ENCODE measurements at regions not wholly inside any gene's neighbourhood (a gene's known extent, or its start where the extent isn't known, plus 50 kb on each side); places are given as distances from the start of the nearest gene placed in this dataset.

DNA sequence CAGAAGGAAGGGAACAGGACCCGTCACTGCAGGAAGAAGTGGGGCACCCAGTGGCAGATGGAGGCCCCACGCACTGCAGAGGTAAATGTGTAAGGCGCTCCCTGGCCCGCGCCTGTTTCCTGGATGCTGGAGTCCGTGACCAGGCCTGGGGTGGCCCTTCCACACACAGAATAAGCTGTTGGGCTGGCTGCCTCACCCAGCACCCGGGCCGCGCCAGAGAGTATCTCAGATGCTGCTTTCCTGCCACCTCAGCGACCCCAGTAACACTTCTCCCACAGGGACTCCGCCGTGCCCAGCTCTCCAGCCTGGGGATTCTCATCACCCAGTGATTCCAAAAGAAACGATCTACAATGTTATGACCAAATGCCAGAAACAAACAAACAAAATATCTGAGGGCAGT is 1993.1 kb downstream of the TP53TG3F start:
- no peaks in the 10 kb centered on the region for H3K27me3 Mint-ChIP-seq (ENCODE audit: low read depth)
- peak; percentile 78 for DNase-seq (ENCODE audit: low spot score)
- no peaks in the 10 kb centered on the region for H3K36me3 Mint-ChIP-seq (ENCODE audit: low read depth)
- no peak overlapping the region for H3K4me3 Mint-ChIP-seq (ENCODE audit: unreplicated experiment)
- H3K9me3 Mint-ChIP-seq (ENCODE audit: low read depth), result peaks cover 84% of the 10 kb centered on the region
- H3K4me1 Mint-ChIP-seq (ENCODE audit: low read depth), result no peaks in the 10 kb centered on the region
- TF ChIP-seq, protein P1, sequence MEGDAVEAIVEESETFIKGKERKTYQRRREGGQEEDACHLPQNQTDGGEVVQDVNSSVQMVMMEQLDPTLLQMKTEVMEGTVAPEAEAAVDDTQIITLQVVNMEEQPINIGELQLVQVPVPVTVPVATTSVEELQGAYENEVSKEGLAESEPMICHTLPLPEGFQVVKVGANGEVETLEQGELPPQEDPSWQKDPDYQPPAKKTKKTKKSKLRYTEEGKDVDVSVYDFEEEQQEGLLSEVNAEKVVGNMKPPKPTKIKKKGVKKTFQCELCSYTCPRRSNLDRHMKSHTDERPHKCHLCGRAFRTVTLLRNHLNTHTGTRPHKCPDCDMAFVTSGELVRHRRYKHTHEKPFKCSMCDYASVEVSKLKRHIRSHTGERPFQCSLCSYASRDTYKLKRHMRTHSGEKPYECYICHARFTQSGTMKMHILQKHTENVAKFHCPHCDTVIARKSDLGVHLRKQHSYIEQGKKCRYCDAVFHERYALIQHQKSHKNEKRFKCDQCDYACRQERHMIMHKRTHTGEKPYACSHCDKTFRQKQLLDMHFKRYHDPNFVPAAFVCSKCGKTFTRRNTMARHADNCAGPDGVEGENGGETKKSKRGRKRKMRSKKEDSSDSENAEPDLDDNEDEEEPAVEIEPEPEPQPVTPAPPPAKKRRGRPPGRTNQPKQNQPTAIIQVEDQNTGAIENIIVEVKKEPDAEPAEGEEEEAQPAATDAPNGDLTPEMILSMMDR (IDR thresholded peaks at IDR 0.05), result no peak
- no peak overlapping the region for H3K27ac Mint-ChIP-seq (ENCODE audit: unreplicated experiment)

DNA sequence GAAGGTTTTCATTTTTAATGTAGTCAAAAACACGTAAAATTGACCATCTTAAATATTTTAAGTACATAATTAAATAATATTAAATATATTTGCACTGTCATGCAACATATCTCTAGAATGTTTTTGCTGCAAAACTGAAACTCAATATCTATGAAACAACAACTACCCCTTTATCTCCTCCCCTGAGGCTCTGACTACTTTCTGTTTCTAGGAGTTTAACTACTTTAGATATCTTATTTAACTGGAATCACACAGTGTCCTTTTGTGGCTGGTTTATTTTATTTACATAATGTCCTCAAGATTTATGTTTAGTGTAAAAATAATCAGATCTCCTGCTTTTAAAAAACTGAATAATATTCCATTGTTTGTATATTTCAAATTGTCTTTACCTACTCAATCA is 2003.9 kb downstream of the TP53TG3F start:
- TF ChIP-seq, protein P1 (IDR thresholded peaks at IDR 0.05), result no peak
- Mint-ChIP-seq H3K9me3 (ENCODE audit: low read depth) (peaks cover 61% of the 10 kb centered on the region), H3K36me3 (ENCODE audit: low read depth) (no peaks in the 10 kb centered on the region), H3K4me1 (ENCODE audit: low read depth) (no peaks in the 10 kb centered on the region), H3K27me3 (ENCODE audit: low read depth) (no peaks in the 10 kb centered on the region), H3K27ac (ENCODE audit: unreplicated experiment) (no peak overlapping the region), H3K4me3 (ENCODE audit: unreplicated experiment) (no peak overlapping the region)
- DNase-seq (ENCODE audit: low spot score), result no peak

DNA sequence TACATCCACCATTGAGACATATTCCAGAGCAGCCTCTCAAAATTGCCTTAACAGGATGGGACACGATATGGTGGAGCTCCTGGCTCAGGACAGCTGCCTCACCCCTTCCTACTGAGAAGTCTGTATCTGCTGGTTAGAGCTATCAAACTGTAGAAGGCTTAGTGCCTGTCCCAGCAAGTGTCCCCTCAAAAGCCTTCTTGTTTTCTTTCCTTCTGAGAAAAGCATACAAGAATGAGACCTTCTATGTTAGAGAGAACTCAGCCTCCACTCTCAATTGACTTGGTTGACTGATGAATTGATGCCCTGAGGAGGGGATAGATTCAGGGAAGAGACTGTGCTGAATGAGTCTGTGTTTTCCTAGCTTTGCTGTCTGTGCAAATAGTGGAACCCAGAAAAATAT is 2020.9 kb downstream of the TP53TG3F start:
- no peak overlapping the region for H3K4me3 Mint-ChIP-seq (ENCODE audit: unreplicated experiment)
- no peaks in the 10 kb centered on the region for H3K4me1 Mint-ChIP-seq (ENCODE audit: low read depth)
- H3K9me3 Mint-ChIP-seq (ENCODE audit: low read depth), result peaks cover 54% of the 10 kb centered on the region
- no peaks in the 10 kb centered on the region for H3K36me3 Mint-ChIP-seq (ENCODE audit: low read depth)
- H3K27ac Mint-ChIP-seq (ENCODE audit: unreplicated experiment), result no peak overlapping the region
- no peak for DNase-seq (ENCODE audit: low spot score)
- TF ChIP-seq, protein P1 (IDR thresholded peaks at IDR 0.05), result no peak
- H3K27me3 Mint-ChIP-seq (ENCODE audit: low read depth), result no peaks in the 10 kb centered on the region

DNA sequence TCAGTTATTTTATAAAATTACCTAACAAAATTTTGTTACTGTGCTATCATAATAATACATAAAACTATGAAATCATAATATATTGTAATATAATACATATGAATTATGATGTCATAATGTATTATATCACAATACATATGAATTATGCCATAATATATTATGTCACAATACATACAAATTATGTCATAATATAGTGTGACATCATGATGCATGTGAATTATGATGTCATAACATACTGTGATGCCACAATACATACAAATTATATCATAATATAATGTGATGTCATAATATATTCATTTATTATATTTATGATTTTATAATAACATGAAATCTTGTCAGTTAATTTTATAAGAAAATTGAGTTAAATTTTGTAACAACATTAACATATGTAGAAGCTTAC is 2021.6 kb downstream of the TP53TG3F start:
- no peak overlapping the region for H3K27ac Mint-ChIP-seq (ENCODE audit: unreplicated experiment)
- no peak for DNase-seq (ENCODE audit: low spot score)
- H3K9me3 Mint-ChIP-seq (ENCODE audit: low read depth), result peaks cover 49% of the 10 kb centered on the region
- no peaks in the 10 kb centered on the region for H3K4me1 Mint-ChIP-seq (ENCODE audit: low read depth)
- no peak overlapping the region for H3K4me3 Mint-ChIP-seq (ENCODE audit: unreplicated experiment)
- TF ChIP-seq, protein P1 (IDR thresholded peaks at IDR 0.05), result no peak
- no peaks in the 10 kb centered on the region for H3K27me3 Mint-ChIP-seq (ENCODE audit: low read depth)
- no peaks in the 10 kb centered on the region for H3K36me3 Mint-ChIP-seq (ENCODE audit: low read depth)

DNA sequence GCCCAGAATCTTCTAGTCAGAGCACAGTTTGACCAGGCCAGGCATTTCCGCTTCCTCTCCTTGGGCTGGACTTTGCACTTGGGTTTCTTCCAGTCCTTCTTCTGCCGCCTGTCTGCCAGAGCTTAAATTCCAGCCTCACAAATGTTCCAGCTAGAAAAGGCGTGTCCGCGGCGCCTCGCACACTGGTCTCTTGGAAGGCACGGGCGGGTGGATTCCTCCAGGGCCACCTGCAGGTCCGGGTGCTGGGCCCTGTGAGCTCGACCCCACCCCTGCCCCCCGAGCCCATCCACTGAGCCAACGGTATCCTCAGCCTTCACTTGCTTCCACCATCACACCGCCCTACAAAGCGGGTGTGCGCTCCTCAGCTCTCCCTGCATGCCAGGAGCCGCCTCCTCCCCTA is 2026.5 kb downstream of the TP53TG3F start:
- no peak overlapping the region for H3K27ac Mint-ChIP-seq (ENCODE audit: unreplicated experiment)
- TF ChIP-seq, protein P1 (IDR thresholded peaks at IDR 0.05), result no peak
- no peaks in the 10 kb centered on the region for H3K36me3 Mint-ChIP-seq (ENCODE audit: low read depth)
- no peaks in the 10 kb centered on the region for H3K4me1 Mint-ChIP-seq (ENCODE audit: low read depth)
- H3K27me3 Mint-ChIP-seq (ENCODE audit: low read depth), result no peaks in the 10 kb centered on the region
- H3K4me3 Mint-ChIP-seq (ENCODE audit: unreplicated experiment), result no peak overlapping the region
- no peak for DNase-seq (ENCODE audit: low spot score)
- peaks cover 57% of the 10 kb centered on the region for H3K9me3 Mint-ChIP-seq (ENCODE audit: low read depth)

All from chondrocyte (in vitro differentiated cells).